ENCODE measurements at regions not wholly inside any gene's neighbourhood (a gene's known extent, or its start where the extent isn't known, plus 50 kb on each side); places are given as distances from the start of the nearest gene placed in this dataset.

GRCh38 chr9:86764671-86765343, 182.5 kb downstream of the GAS1 start:
- no peak for TF ChIP-seq GATA2 (IDR thresholded peaks at IDR 0.05; ENCODE audit: low read depth, low read length)
- no peak for TF ChIP-seq GATA3 (IDR thresholded peaks at IDR 0.05; ENCODE audit: low read depth, low read length)
